Activated CD4-positive, alpha-beta memory T cell treated with anti-CD3 and anti-CD28 coated beads, Interleukin-2, amount 10 ng/mL, durations not matched to agents 7 days and 5 days (primary cell): ENCODE measurements at regions not wholly inside any gene's neighbourhood (a gene's known extent, or its start where the extent isn't known, plus 50 kb on each side); places are given as distances from the start of the nearest gene placed in this dataset.

Source experiments
- CTCF ChIA-PET: fragments of 350-600 bp; sonication (Branson Sonifier 250); formaldehyde crosslinking; loops from one replicate; lab custom pipeline; 2021; ENCODE audit warnings: antibody characterized with exemption, inconsistent platforms; lab: Charles Lee
- POLR2A ChIA-PET: fragments of 350-600 bp; sonication (Branson Sonifier 250); formaldehyde crosslinking; loops from one replicate; lab custom pipeline; 2021; ENCODE audit warnings: antibody characterized with exemption; lab: Charles Lee
- DNase-seq: peaks from one replicate; pipeline ENCODE4 v3.0.0-alpha.2; 2020
- H3K27ac Mint-ChIP-seq: one replicate; pipeline ENCODE4 v1.8.0; 2021; ENCODE audit warnings: mild to moderate bottlenecking, mixed read lengths
- H3K27me3 Mint-ChIP-seq: one replicate; pipeline ENCODE4 v1.8.0; 2021; ENCODE audit warnings: mixed read lengths
- H3K36me3 Mint-ChIP-seq: one replicate; pipeline ENCODE4 v1.8.0; 2021; ENCODE audit warnings: low read depth, mixed read lengths
- H3K4me1 Mint-ChIP-seq: one replicate; pipeline ENCODE4 v1.8.0; 2021; ENCODE audit warnings: mixed read lengths
- H3K4me3 Mint-ChIP-seq: one replicate; pipeline ENCODE4 v1.8.0; 2021; ENCODE audit warnings: mild to moderate bottlenecking, mixed read lengths
- H3K9me3 Mint-ChIP-seq: one replicate; pipeline ENCODE4 v1.8.0; 2021; ENCODE audit warnings: mixed read lengths

GRCh38 chr11:25727944-25728343, 604.0 kb upstream of the ANO3 start:
- no peak for DNase-seq
- Mint-ChIP-seq H3K27ac (no peak overlapping the region), H3K36me3 (no peaks in the 10 kb centered on the region), H3K27me3 (no peaks in the 10 kb centered on the region), H3K4me1 (no peaks in the 10 kb centered on the region), H3K4me3 (no peak overlapping the region), H3K9me3 (peaks cover 19% of the 10 kb centered on the region)
- ChIA-PET CTCF (no interaction called here), POLR2A (no interaction called here)

GRCh38 chr11:25730230-25730629, 601.7 kb upstream of the ANO3 start:
- no peak for DNase-seq
- Mint-ChIP-seq H3K4me3 (no peak overlapping the region), H3K4me1 (no peaks in the 10 kb centered on the region), H3K27me3 (no peaks in the 10 kb centered on the region), H3K27ac (no peak overlapping the region), H3K9me3 (peaks cover 15% of the 10 kb centered on the region), H3K36me3 (no peaks in the 10 kb centered on the region)
- CTCF ChIA-PET, result no interaction called here
- POLR2A ChIA-PET, result no interaction called here

GRCh38 chr11:25733777-25734176, 598.2 kb upstream of the ANO3 start:
- Mint-ChIP-seq H3K4me1 (no peaks in the 10 kb centered on the region), H3K36me3 (no peaks in the 10 kb centered on the region), H3K9me3 (peaks cover 5% of the 10 kb centered on the region), H3K27me3 (no peaks in the 10 kb centered on the region), H3K4me3 (no peak overlapping the region), H3K27ac (no peak overlapping the region)
- ChIA-PET CTCF (no interaction called here), POLR2A (no interaction called here)
- no peak for DNase-seq

GRCh38 chr11:25734591-25735211, 597.2 kb upstream of the ANO3 start:
- DNase-seq, result no peak
- Mint-ChIP-seq H3K4me3 (no peak overlapping the region), H3K27ac (no peak overlapping the region), H3K9me3 (peaks cover 5% of the 10 kb centered on the region), H3K4me1 (no peaks in the 10 kb centered on the region), H3K36me3 (no peaks in the 10 kb centered on the region), H3K27me3 (no peaks in the 10 kb centered on the region)
- ChIA-PET POLR2A (no interaction called here), CTCF (interaction anchor here (0.6 kb wide), 1 partner anchor 1924 kb away, joined by 4 read pairs; no protein-coding TSS in a partner anchor)

- Mint-ChIP-seq H3K4me1 (no peaks in the 10 kb centered on the region), H3K27ac (no peak overlapping the region), H3K27me3 (no peaks in the 10 kb centered on the region), H3K36me3 (no peaks in the 10 kb centered on the region), H3K9me3 (peaks cover 8% of the 10 kb centered on the region), H3K4me3 (no peak overlapping the region)
- DNase-seq, result no peak
- ChIA-PET CTCF (no interaction called here), POLR2A (no interaction called here)
These were observed 594.8 kb upstream of the ANO3 start for GRCh38 chr11:25737071-25737675.

- DNase-seq, result no peak
- H3K4me1 Mint-ChIP-seq, result no peaks in the 10 kb centered on the region
- H3K36me3 Mint-ChIP-seq, result no peaks in the 10 kb centered on the region
- ChIA-PET CTCF (no interaction called here), POLR2A (no interaction called here)
- H3K27me3 Mint-ChIP-seq, result no peaks in the 10 kb centered on the region
- peaks cover 6% of the 10 kb centered on the region for H3K9me3 Mint-ChIP-seq
- H3K27ac Mint-ChIP-seq, result no peak overlapping the region
- H3K4me3 Mint-ChIP-seq, result no peak overlapping the region
These were observed 590.0 kb upstream of the ANO3 start for GRCh38 chr11:25741886-25742285.

GRCh38 chr11:25742800-25743199, 589.1 kb upstream of the ANO3 start:
- Mint-ChIP-seq H3K4me3 (no peak overlapping the region), H3K27ac (no peak overlapping the region), H3K4me1 (no peaks in the 10 kb centered on the region), H3K36me3 (no peaks in the 10 kb centered on the region), H3K27me3 (no peaks in the 10 kb centered on the region), H3K9me3 (peaks cover 6% of the 10 kb centered on the region)
- no peak for DNase-seq
- CTCF ChIA-PET, result no interaction called here
- POLR2A ChIA-PET, result no interaction called here

- ChIA-PET POLR2A (no interaction called here), CTCF (no interaction called here)
- Mint-ChIP-seq H3K4me1 (no peaks in the 10 kb centered on the region), H3K27me3 (no peaks in the 10 kb centered on the region), H3K9me3 (peaks cover 20% of the 10 kb centered on the region), H3K27ac (no peak overlapping the region), H3K36me3 (no peaks in the 10 kb centered on the region), H3K4me3 (no peak overlapping the region)
- no peak for DNase-seq
These were observed 576.5 kb upstream of the ANO3 start for GRCh38 chr11:25755381-25755780.

GRCh38 chr11:25755918-25756584, 575.9 kb upstream of the ANO3 start:
- Mint-ChIP-seq H3K4me3 (no peak overlapping the region), H3K27me3 (no peaks in the 10 kb centered on the region), H3K4me1 (no peaks in the 10 kb centered on the region), H3K9me3 (peaks cover 21% of the 10 kb centered on the region), H3K36me3 (no peaks in the 10 kb centered on the region), H3K27ac (no peak overlapping the region)
- ChIA-PET CTCF (no interaction called here), POLR2A (no interaction called here)
- DNase-seq, result no peak

- Mint-ChIP-seq H3K9me3 (peaks cover 29% of the 10 kb centered on the region), H3K36me3 (no peaks in the 10 kb centered on the region), H3K4me1 (no peaks in the 10 kb centered on the region), H3K27ac (no peak overlapping the region), H3K27me3 (no peaks in the 10 kb centered on the region), H3K4me3 (no peak overlapping the region)
- POLR2A ChIA-PET, result no interaction called here
- DNase-seq, result no peak
- CTCF ChIA-PET, result no interaction called here
These were observed 573.7 kb upstream of the ANO3 start for GRCh38 chr11:25758145-25758661.

- H3K4me3 Mint-ChIP-seq, result no peak overlapping the region
- H3K36me3 Mint-ChIP-seq, result no peaks in the 10 kb centered on the region
- ChIA-PET CTCF (no interaction called here), POLR2A (no interaction called here)
- no peaks in the 10 kb centered on the region for H3K27me3 Mint-ChIP-seq
- no peaks in the 10 kb centered on the region for H3K4me1 Mint-ChIP-seq
- H3K27ac Mint-ChIP-seq, result no peak overlapping the region
- no peak for DNase-seq
- peaks cover 15% of the 10 kb centered on the region for H3K9me3 Mint-ChIP-seq
These were observed 565.5 kb upstream of the ANO3 start for GRCh38 chr11:25766332-25767015.

GRCh38 chr11:25769287-25769686, 562.6 kb upstream of the ANO3 start:
- POLR2A ChIA-PET, result no interaction called here
- Mint-ChIP-seq H3K36me3 (no peaks in the 10 kb centered on the region), H3K4me3 (no peak overlapping the region), H3K27ac (no peak overlapping the region), H3K27me3 (no peaks in the 10 kb centered on the region), H3K9me3 (no peaks in the 10 kb centered on the region), H3K4me1 (no peaks in the 10 kb centered on the region)
- CTCF ChIA-PET, result no interaction called here
- DNase-seq, result no peak

- Mint-ChIP-seq H3K9me3 (no peaks in the 10 kb centered on the region), H3K27ac (no peak overlapping the region), H3K27me3 (no peaks in the 10 kb centered on the region), H3K36me3 (no peaks in the 10 kb centered on the region), H3K4me3 (no peak overlapping the region), H3K4me1 (no peaks in the 10 kb centered on the region)
- no peak for DNase-seq
- POLR2A ChIA-PET, result no interaction called here
- CTCF ChIA-PET, result no interaction called here
These were observed 560.3 kb upstream of the ANO3 start for GRCh38 chr11:25771605-25772004.
